H9 (cell line): ENCODE measurements at regions not wholly inside any gene's neighbourhood (a gene's known extent, or its start where the extent isn't known, plus 50 kb on each side); places are given as distances from the start of the nearest gene placed in this dataset.

ENCODE experiments used
- DNase-seq: peaks from one replicate; pipeline ENCODE4 v3.0.0-alpha.2; 2017
- H2AFZ ChIP-seq: one replicate; pipeline ENCODE4 v1.6.1; 2013; ENCODE audit warnings: mild to moderate bottlenecking, low read length, control low read depth, moderate library complexity
- H2AK5ac ChIP-seq: 2 replicates; pipeline ENCODE4 v1.6.1; 2013; ENCODE audit warnings: low read length, control low read depth, mixed read lengths; ENCODE audit not compliant: insufficient read length
- H2BK120ac ChIP-seq: one replicate; pipeline ENCODE4 v1.6.1; 2013; ENCODE audit warnings: low read depth, mild to moderate bottlenecking, low read length, control low read depth, inconsistent platforms; ENCODE audit not compliant: poor library complexity, severe bottlenecking
- H2BK12ac ChIP-seq: 2 replicates; pipeline ENCODE4 v1.6.1; 2013; ENCODE audit warnings: low read length, control low read depth, mixed read lengths, low read depth; ENCODE audit not compliant: insufficient read length
- H2BK15ac ChIP-seq: 2 replicates; pipeline ENCODE4 v1.6.1; 2013; ENCODE audit warnings: low read depth, low read length, control low read depth
- H2BK20ac ChIP-seq: one replicate; pipeline ENCODE4 v1.6.1; 2013; ENCODE audit warnings: low read depth, mild to moderate bottlenecking, low read length, control low read depth, inconsistent platforms; ENCODE audit not compliant: poor library complexity, severe bottlenecking
- H2BK5ac ChIP-seq: 2 replicates; pipeline ENCODE4 v1.6.1; 2013; ENCODE audit warnings: low read length, control low read depth, mixed read lengths; ENCODE audit not compliant: insufficient read length
- H3K14ac ChIP-seq: 2 replicates; pipeline ENCODE4 v1.6.1; 2013; ENCODE audit warnings: low read length, control low read depth; ENCODE audit not compliant: insufficient read depth
- H3K18ac ChIP-seq: 2 replicates; pipeline ENCODE4 v1.6.1; 2013; ENCODE audit warnings: low read depth, mild to moderate bottlenecking, mixed read lengths, low read length, control low read depth; ENCODE audit not compliant: insufficient read length
- H3K23ac ChIP-seq: 2 replicates; pipeline ENCODE4 v1.6.1; 2013; ENCODE audit warnings: low read length, control low read depth, mixed read lengths, low read depth; ENCODE audit not compliant: insufficient read length
- H3K23me2 ChIP-seq: 2 replicates; pipeline ENCODE4 v1.6.1; 2013; ENCODE audit warnings: low read depth, mild to moderate bottlenecking, mixed read lengths, low read length, control low read depth; ENCODE audit not compliant: insufficient read length, poor library complexity, severe bottlenecking
- H3K27ac ChIP-seq: 2 replicates; pipeline ENCODE4 v1.5.1; 2013; ENCODE audit warnings: low read length, control low read depth, mixed read lengths, low read depth; ENCODE audit not compliant: insufficient read length
- H3K27me3 ChIP-seq: 2 replicates; pipeline ENCODE4 v1.6.1; 2013; ENCODE audit warnings: low read length, control low read depth, inconsistent platforms; ENCODE audit not compliant: insufficient read depth
- H3K4ac ChIP-seq: 2 replicates; pipeline ENCODE4 v1.6.1; 2013; ENCODE audit warnings: low read depth, mild to moderate bottlenecking, control low read depth, inconsistent platforms, low read length, moderate library complexity
- H3K4me1 ChIP-seq: 2 replicates; pipeline ENCODE4 v1.6.1; 2013; ENCODE audit warnings: low read length, control low read depth, inconsistent platforms; ENCODE audit not compliant: insufficient read depth
- H3K4me2 ChIP-seq: 2 replicates; pipeline ENCODE4 v1.6.1; 2013; ENCODE audit warnings: low read length, control low read depth, mixed read lengths; ENCODE audit not compliant: insufficient read length, insufficient read depth
- H3K56ac ChIP-seq: 2 replicates; pipeline ENCODE4 v1.6.1; 2013; ENCODE audit warnings: low read depth, mild to moderate bottlenecking, mixed read lengths, low read length, control low read depth; ENCODE audit not compliant: insufficient read length
- H3K79me1 ChIP-seq: 2 replicates; pipeline ENCODE4 v1.6.1; 2013; ENCODE audit warnings: low read depth, mild to moderate bottlenecking, moderate library complexity, low read length, control low read depth, inconsistent platforms; ENCODE audit not compliant: insufficient read depth, poor library complexity, severe bottlenecking
- H3K79me2 ChIP-seq: 2 replicates; pipeline ENCODE4 v1.6.1; 2013; ENCODE audit warnings: low read length, control low read depth, inconsistent platforms; ENCODE audit not compliant: insufficient read depth
- H3K9ac ChIP-seq: 2 replicates; pipeline ENCODE4 v1.6.1; 2013; ENCODE audit warnings: low read length, control low read depth, mixed read lengths; ENCODE audit not compliant: insufficient read length; ENCODE audit errors: extremely low read depth
- H3K9me3 ChIP-seq: one replicate; pipeline ENCODE4 v1.6.1; 2013; ENCODE audit warnings: low read depth, low read length, inconsistent platforms; ENCODE audit not compliant: control insufficient read depth
- H3T11ph ChIP-seq: one replicate; pipeline ENCODE4 v1.6.1; 2013; ENCODE audit warnings: mild to moderate bottlenecking, low read length, control low read depth, inconsistent platforms
- H4K20me1 ChIP-seq: one replicate; pipeline ENCODE4 v1.6.1; 2013; ENCODE audit not compliant: control insufficient read depth, insufficient read length, insufficient read depth
- H4K5ac ChIP-seq: 2 replicates; pipeline ENCODE4 v1.6.1; 2013; ENCODE audit warnings: low read depth, mild to moderate bottlenecking, mixed read lengths, low read length, control low read depth; ENCODE audit not compliant: insufficient read length
- H4K8ac ChIP-seq: replicated peaks from 2 replicates; pipeline ENCODE4 v1.6.1; 2013; ENCODE audit warnings: low read length, control low read depth, mixed read lengths, low read depth; ENCODE audit not compliant: insufficient read length
- H4K91ac ChIP-seq: 2 replicates; pipeline ENCODE4 v1.6.1; 2013; ENCODE audit warnings: low read depth, mild to moderate bottlenecking, moderate library complexity, mixed read lengths, low read length, control low read depth; ENCODE audit not compliant: insufficient read length
- H3K27ac Mint-ChIP-seq, 3 experiments: 2 replicates in 2 of 3; 3 replicates in 1 of 3; pipeline ENCODE4 v1.8.0; 2020 to 2021; ENCODE audit warnings: mixed read lengths in 3 of 3, mild to moderate bottlenecking in 1 of 3, moderate library complexity in 1 of 3
- H3K27me3 Mint-ChIP-seq: 2 replicates; pipeline ENCODE4 v1.8.0; 2021; ENCODE audit warnings: low read depth, mild to moderate bottlenecking, moderate library complexity, mixed read lengths
- H3K36me3 Mint-ChIP-seq, 3 experiments: 2 replicates in 2 of 3; 3 replicates in 1 of 3; pipeline ENCODE4 v1.8.0; 2020 to 2021; ENCODE audit warnings: low read depth in 3 of 3, mixed read lengths in 3 of 3; ENCODE audit not compliant: insufficient read depth in 1 of 3
- H3K4me1 Mint-ChIP-seq, 2 experiments: 2 replicates each; pipeline ENCODE4 v1.8.0; 2020; ENCODE audit warnings: mixed read lengths in 2 of 2
- H3K4me3 Mint-ChIP-seq, 2 experiments: 2 replicates in 1 of 2; 3 replicates in 1 of 2; pipeline ENCODE4 v1.8.0; 2020 to 2021; ENCODE audit warnings: mild to moderate bottlenecking in 2 of 2, mixed read lengths in 2 of 2, moderate library complexity in 1 of 2
- H3K9me3 Mint-ChIP-seq, 2 experiments: 2 replicates in 1 of 2; 3 replicates in 1 of 2; pipeline ENCODE4 v1.8.0; 2020; ENCODE audit warnings: mild to moderate bottlenecking in 2 of 2, mixed read lengths in 2 of 2, moderate library complexity in 1 of 2
- WGBS: extraction: QIAGEN DNeasy Blood & Tissue Kit; methylation state at CpG from one replicate; pipeline ENCODE4 v1.1.7; 2013; ENCODE audit warnings: missing lambda C conversion rate, low lambda C conversion rate, mixed read lengths; ENCODE audit not compliant: insufficient read length; ENCODE audit errors: extremely low coverage; 5-methylcytosine and 5-hydroxymethylcytosine counted together
- TF ChIP-seq, protein P1 (sequence below): fragments of 200-600 bp; sonication (generic); conservative IDR thresholded peaks from 3 replicates; pipeline ENCODE4 v1.8.0; 2021; ENCODE audit warnings: antibody characterized with exemption, mild to moderate bottlenecking

- H3K79me1 ChIP-seq, result no peaks in the 10 kb centered on the region
- H2BK120ac ChIP-seq, result no peak overlapping the region
- no peak overlapping the region for H2BK15ac ChIP-seq
- Mint-ChIP-seq H3K36me3 (no peaks in the 10 kb centered on the region; a peak in 1 of 7 replicates), H3K4me3 (no peak overlapping the region), H3K27ac (no peak overlapping the region), H3K27me3 (no peaks in the 10 kb centered on the region; the same call in 1 of the 2 replicates), H3K4me1 (0 out of 4 replicates have a peak, but pooled peaks cover 0 to 2% of the 10 kb centered on the region in 2 experiments), H3K9me3 (no peaks in the 10 kb centered on the region)
- TF ChIP-seq, protein P1, sequence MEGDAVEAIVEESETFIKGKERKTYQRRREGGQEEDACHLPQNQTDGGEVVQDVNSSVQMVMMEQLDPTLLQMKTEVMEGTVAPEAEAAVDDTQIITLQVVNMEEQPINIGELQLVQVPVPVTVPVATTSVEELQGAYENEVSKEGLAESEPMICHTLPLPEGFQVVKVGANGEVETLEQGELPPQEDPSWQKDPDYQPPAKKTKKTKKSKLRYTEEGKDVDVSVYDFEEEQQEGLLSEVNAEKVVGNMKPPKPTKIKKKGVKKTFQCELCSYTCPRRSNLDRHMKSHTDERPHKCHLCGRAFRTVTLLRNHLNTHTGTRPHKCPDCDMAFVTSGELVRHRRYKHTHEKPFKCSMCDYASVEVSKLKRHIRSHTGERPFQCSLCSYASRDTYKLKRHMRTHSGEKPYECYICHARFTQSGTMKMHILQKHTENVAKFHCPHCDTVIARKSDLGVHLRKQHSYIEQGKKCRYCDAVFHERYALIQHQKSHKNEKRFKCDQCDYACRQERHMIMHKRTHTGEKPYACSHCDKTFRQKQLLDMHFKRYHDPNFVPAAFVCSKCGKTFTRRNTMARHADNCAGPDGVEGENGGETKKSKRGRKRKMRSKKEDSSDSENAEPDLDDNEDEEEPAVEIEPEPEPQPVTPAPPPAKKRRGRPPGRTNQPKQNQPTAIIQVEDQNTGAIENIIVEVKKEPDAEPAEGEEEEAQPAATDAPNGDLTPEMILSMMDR, result no peak
- WGBS, result no CpG with 5 or more reads among the region's 10 CpGs
- H3K27ac ChIP-seq, result no peak overlapping the region
- H3K23me2 ChIP-seq, result no peaks in the 10 kb centered on the region
- H4K91ac ChIP-seq, result no peak overlapping the region
- no peak overlapping the region for H2BK12ac ChIP-seq
- H3K9ac ChIP-seq, result no peak overlapping the region
- no peak overlapping the region for H3K18ac ChIP-seq
- H3K4me2 ChIP-seq, result no peak overlapping the region
- no peaks in the 10 kb centered on the region for H3K27me3 ChIP-seq
- no peak overlapping the region for H3K14ac ChIP-seq
- no peaks in the 10 kb centered on the region for H4K20me1 ChIP-seq
- no peak overlapping the region for H3T11ph ChIP-seq
- no peak overlapping the region for H2BK20ac ChIP-seq
- no peak overlapping the region for H3K4ac ChIP-seq
- no peak overlapping the region for H2AK5ac ChIP-seq
- H3K79me2 ChIP-seq, result no peaks in the 10 kb centered on the region
- H4K8ac ChIP-seq, result no peak overlapping the region
- H4K5ac ChIP-seq, result no peak overlapping the region
- no peaks in the 10 kb centered on the region for H3K9me3 ChIP-seq
- H3K4me1 ChIP-seq, result no peaks in the 10 kb centered on the region
- no peak overlapping the region for H3K56ac ChIP-seq
- no peak overlapping the region for H2AFZ ChIP-seq
- no peak overlapping the region for H2BK5ac ChIP-seq
- DNase-seq, result no peak
- no peak overlapping the region for H3K23ac ChIP-seq
Measured at GRCh38 chr20:48096957-48097890, 311.9 kb upstream of the SULF2 start.
